SK-N-MC (cell line): ENCODE measurements at regions not wholly inside any gene's neighbourhood (a gene's known extent, or its start where the extent isn't known, plus 50 kb on each side); places are given as distances from the start of the nearest gene placed in this dataset.
A peak's percentile ranks its signal among the peaks of the same experiment; 100 is the strongest.
"Not testable (repeated sequence)": the region's sequence is repeated elsewhere in the genome, so short reads cannot be mapped to it uniquely, and the experiment has no call there.

ENCODE experiments used
- DNase-seq: peaks from one replicate; pipeline ENCODE4 v3.0.0-alpha.2; 2011; ENCODE audit warnings: low read depth, low spot score
- H3K27ac ChIP-seq: fragments of 200-600 bp; sonication (generic); 2 replicates; pipeline ENCODE4 v1.5.1; 2016; ENCODE audit warnings: mixed run types
- H3K36me3 ChIP-seq: fragments of 200-600 bp; sonication (generic); 2 replicates; pipeline ENCODE4 v1.6.1; 2017; ENCODE audit warnings: antibody characterized with exemption, low read length, mixed read lengths; ENCODE audit not compliant: insufficient read depth
- H3K4me3 ChIP-seq: fragments of 200-600 bp; sonication (generic); 2 replicates; pipeline ENCODE4 v1.5.1; 2016
- H3K9ac ChIP-seq: fragments of 200-600 bp; sonication (generic); 2 replicates; pipeline ENCODE4 v1.8.0; 2017; ENCODE audit warnings: mixed run types, mixed read lengths; ENCODE audit not compliant: insufficient read length
- H3K9me3 ChIP-seq: fragments of 200-600 bp; sonication (generic); 2 replicates; pipeline ENCODE4 v1.6.1; 2017; ENCODE audit warnings: low read depth, mild to moderate bottlenecking, antibody characterized with exemption, low read length, moderate library complexity, mixed read lengths

DNA sequence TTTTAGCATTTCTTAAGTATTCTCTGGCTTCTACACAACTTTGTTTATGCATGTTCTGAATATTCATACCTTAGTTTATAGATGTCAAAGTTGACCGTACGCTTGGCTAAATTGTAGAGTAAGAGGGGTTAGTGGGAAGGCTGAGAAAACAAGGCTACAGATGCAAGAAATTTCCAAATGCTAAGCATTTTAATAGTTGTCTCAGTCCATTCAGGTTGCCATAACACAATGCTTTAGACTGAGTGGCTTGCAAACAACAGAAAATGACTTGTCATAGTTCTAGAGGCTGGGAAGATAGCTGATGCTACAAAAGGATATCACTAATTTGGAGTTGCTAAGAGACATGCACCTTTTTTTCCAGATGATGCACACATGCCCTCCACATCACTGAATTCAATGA, 53.0 kb upstream of the C1QTNF3 start:
- not testable (repeated sequence) for DNase-seq, H3K4me3 ChIP-seq, H3K36me3 ChIP-seq, H3K9ac ChIP-seq, H3K27ac ChIP-seq, H3K9me3 ChIP-seq

GRCh38 chr5:34099891-34100290, 56.9 kb upstream of the C1QTNF3 start:
- H3K9ac ChIP-seq, DNase-seq, H3K9me3 ChIP-seq, H3K4me3 ChIP-seq, H3K36me3 ChIP-seq, H3K27ac ChIP-seq: not testable (repeated sequence)

GRCh38 chr5:34101567-34101966, 58.6 kb upstream of the C1QTNF3 start:
- not testable (repeated sequence) for DNase-seq, H3K9ac ChIP-seq, H3K36me3 ChIP-seq, H3K27ac ChIP-seq, H3K9me3 ChIP-seq, H3K4me3 ChIP-seq

DNA sequence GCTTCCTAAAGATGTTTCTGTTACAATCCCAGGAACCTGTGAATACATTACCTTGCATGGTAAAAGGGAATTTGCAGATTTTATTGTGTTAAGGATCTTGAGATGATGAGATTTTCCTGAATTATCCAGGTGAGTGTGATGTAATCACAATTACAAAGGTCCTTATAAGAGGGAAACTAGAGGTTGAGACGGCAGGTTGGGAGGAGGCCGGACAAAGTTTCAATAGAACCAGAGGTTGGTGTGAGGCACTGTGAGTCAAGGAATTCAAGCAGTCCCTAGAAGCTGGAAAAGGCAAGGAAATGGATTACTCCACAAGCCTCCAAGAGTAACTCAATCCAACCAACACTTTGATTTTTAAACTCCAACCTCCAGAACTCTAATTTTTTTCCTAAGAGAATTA, 65.9 kb upstream of the C1QTNF3 start:
- H3K9ac ChIP-seq, H3K4me3 ChIP-seq, H3K36me3 ChIP-seq, DNase-seq, H3K27ac ChIP-seq, H3K9me3 ChIP-seq: not testable (repeated sequence)

DNA sequence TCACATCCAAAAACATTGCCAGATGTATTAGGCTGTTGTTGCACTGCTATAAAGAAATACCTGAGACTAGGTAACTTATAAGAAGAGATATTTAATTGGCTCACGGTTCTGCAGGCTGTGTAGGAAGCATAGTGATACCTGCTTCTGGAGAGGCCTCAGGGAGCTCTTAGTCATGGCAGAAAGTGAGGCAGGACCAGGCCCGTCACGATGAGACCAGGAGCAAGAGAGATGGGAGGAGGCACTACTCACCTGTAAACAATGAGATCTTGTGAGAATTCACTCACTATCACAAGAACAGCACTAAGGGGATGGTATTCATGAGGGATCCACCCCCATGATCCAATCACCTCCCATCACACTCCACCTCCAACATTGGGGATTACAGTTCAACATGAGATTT, 81.3 kb upstream of the C1QTNF3 start:
- H3K9me3 ChIP-seq, H3K9ac ChIP-seq, H3K4me3 ChIP-seq, DNase-seq, H3K27ac ChIP-seq, H3K36me3 ChIP-seq: not testable (repeated sequence)

DNA sequence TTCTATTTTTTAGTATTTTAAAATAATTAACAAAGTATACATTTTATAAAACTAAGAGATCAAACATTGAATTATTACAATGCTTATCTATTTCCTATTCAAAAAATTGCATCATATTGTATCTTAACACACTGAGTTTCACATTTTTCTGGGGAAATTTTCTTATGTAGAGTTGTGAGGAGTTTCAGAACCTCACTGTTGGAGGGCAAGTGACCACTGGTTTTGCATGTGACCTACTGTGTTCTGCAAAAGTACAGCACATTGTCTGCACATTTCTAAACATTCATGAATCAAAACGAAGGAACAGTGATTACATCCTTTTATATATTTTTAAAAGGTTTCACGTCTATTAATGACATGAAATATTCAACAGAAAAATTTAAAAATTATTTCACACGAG, 82.3 kb upstream of the C1QTNF3 start:
- not testable (repeated sequence) for H3K27ac ChIP-seq, H3K4me3 ChIP-seq, H3K36me3 ChIP-seq, H3K9ac ChIP-seq, DNase-seq, H3K9me3 ChIP-seq

- not testable (repeated sequence) for H3K27ac ChIP-seq, H3K36me3 ChIP-seq, H3K9ac ChIP-seq, H3K9me3 ChIP-seq, H3K4me3 ChIP-seq, DNase-seq
Measured at GRCh38 chr5:34126741-34127140, 83.7 kb upstream of the C1QTNF3 start.

- H3K27ac ChIP-seq, result not testable (repeated sequence)
Measured at GRCh38 chr5:34127818-34128217, 84.8 kb upstream of the C1QTNF3 start.

DNA sequence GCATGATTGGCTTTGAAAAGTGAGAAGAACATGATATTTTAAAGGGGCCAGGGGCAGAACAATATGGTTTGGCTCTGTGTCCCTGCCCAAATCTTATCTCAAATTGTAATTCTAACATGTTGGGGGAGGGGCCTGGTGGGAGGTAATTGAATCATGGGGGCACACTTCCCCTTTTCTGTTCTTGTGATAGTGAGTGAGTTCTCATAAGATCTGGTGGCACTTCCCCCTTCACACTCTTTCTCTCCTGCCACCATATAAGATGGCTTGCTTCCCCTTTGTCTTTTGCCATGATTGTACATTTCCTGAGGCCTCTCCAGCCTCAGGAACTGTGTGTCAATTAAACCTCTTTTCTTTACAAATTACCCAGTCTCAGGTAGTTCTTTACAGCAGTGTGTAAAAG, 85.9 kb upstream of the C1QTNF3 start:
- not testable (repeated sequence) for H3K9ac ChIP-seq, H3K36me3 ChIP-seq

More at GRCh38 chr5:34127818-34128217, 84.8 kb upstream of the C1QTNF3 start:
- not testable (repeated sequence) for H3K4me3 ChIP-seq, H3K9me3 ChIP-seq, H3K36me3 ChIP-seq, DNase-seq, H3K9ac ChIP-seq

DNA sequence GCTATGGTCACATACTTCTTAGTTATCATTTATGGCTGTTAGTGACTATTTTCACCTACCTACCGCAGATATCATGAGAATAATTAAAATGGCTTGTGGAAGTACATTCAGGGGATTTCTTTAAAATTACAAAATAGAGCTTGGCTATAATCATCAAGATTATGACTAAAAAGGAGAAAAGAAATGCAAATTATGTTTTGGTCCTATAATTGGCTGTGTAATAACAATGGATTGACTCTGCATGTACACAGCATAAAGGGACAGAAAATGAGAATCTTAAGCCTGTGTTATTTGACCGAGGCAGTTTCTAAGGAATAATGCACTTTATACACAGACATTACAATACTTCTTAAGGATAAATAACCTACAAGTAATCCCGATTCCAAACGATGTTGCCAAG, 112.0 kb upstream of the C1QTNF3 start:
- H3K36me3 ChIP-seq, H3K9me3 ChIP-seq, H3K9ac ChIP-seq, DNase-seq, H3K27ac ChIP-seq, H3K4me3 ChIP-seq: not testable (repeated sequence)

More for the DNA sequence above, 85.9 kb upstream of the C1QTNF3 start:
- H3K9me3 ChIP-seq, H3K27ac ChIP-seq, DNase-seq, H3K4me3 ChIP-seq: not testable (repeated sequence)

DNA sequence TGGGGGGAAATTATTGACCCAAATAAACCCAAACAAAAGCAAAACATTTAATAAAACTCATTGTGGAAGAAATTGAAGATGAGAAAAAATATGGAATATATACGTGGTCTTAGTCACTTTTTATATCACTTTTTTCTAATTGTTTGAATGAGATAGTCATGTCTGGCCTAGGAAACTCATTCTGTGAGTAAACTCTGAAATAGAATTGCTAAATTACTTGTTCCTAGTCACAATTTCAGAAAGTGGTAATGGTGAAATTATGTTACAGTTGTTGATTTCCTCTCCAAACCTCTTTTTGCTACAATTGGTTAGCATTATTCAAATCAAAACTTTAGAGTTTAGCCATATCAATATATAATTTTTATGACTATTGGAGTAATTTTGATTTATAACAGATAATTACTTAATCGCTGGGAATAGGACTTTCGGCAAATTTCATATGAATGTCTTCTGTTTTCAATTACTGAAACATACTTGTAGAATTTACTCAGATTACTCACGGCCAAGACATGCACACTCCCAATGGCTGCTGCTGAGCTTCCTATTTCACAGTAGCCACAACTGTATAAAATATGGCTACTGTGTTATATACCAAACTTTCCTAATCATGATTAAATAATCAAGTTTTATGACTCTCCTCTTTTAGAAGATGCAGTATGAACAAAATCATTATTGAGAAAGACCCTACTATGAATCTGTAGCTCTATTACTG, 113.8 kb upstream of the C1QTNF3 start:
- not testable (repeated sequence) for DNase-seq, H3K36me3 ChIP-seq, H3K9ac ChIP-seq, H3K4me3 ChIP-seq, H3K9me3 ChIP-seq
- peak overlapping the region; percentile 36; the same call in 1 of the 2 replicates for H3K27ac ChIP-seq

DNA sequence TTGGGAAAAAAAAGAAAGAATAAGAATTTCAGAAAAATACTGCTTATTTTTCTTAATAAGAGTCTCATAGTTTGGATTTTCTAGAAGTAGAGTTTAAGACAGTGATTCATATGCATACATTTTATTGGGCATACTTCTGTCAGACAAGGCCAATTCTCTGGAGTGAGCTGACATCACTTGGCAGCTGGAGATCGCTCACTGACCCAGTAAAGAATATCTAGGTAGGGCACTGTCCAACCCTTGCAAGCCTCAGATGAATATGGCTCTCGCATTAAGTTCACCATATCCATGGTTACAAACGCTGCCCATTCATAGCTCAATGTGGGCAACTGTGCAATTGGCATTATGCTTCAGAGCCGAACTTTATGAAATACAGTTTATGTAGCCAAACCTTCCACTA, 117.9 kb upstream of the C1QTNF3 start:
- H3K9ac ChIP-seq, H3K4me3 ChIP-seq, DNase-seq, H3K27ac ChIP-seq, H3K36me3 ChIP-seq, H3K9me3 ChIP-seq: not testable (repeated sequence)

GRCh38 chr5:34171398-34171797, 128.4 kb upstream of the C1QTNF3 start:
- DNase-seq, H3K27ac ChIP-seq, H3K9ac ChIP-seq, H3K9me3 ChIP-seq, H3K36me3 ChIP-seq, H3K4me3 ChIP-seq: not testable (repeated sequence)

- not testable (repeated sequence) for H3K9ac ChIP-seq, H3K9me3 ChIP-seq, H3K27ac ChIP-seq, H3K4me3 ChIP-seq, H3K36me3 ChIP-seq, DNase-seq
Measured at GRCh38 chr5:34179453-34180190, 136.6 kb upstream of the C1QTNF3 start.

DNA sequence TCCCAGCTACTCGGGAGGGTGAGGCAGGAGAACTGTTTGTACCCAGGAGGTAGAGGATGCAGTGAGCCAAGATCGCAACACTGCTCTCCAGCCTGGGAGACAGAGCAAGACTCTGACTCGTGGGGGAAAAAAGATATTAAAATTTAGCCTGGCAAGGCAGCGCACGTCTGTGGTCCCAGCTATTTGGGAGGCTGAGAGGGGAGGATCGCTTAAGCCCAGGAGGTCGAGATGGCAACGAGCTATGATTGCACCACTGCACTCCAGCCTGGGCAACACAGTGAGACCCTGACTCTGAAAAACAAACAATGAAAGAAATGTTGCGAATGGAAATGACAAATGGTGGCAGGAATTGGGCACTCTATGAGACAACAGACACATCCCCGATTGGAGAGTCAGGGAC, 137.2 kb upstream of the C1QTNF3 start:
- not testable (repeated sequence) for H3K9ac ChIP-seq, H3K9me3 ChIP-seq, H3K36me3 ChIP-seq, H3K27ac ChIP-seq, H3K4me3 ChIP-seq, DNase-seq
